Omental fat pad (tissue), 3 donors: ENCODE measurements at regions not wholly inside any gene's neighbourhood (a gene's known extent, or its start where the extent isn't known, plus 50 kb on each side); places are given as distances from the start of the nearest gene placed in this dataset.

Source experiments
- ATAC-seq: fragments of 150-250 bp; one replicate; pipeline ENCODE4 v1.9.1; 2016; ENCODE audit warnings: mild to moderate bottlenecking, moderate library complexity; ENCODE audit not compliant: low FRiP score
- DNase-seq: peaks from one replicate; pipeline ENCODE4 v3.0.0-alpha.2; 2019; ENCODE audit warnings: low spot score
- TF ChIP-seq, protein P1 (sequence below), 3 donors: fragments of 450-650 bp; IDR thresholded peaks; one replicate each; pipeline ENCODE4 v1.5.1; 2016 to 2017; ENCODE audit warnings: antibody characterized with exemption in 3 of 3, mild to moderate bottlenecking in 3 of 3, moderate library complexity in 2 of 3

DNA sequence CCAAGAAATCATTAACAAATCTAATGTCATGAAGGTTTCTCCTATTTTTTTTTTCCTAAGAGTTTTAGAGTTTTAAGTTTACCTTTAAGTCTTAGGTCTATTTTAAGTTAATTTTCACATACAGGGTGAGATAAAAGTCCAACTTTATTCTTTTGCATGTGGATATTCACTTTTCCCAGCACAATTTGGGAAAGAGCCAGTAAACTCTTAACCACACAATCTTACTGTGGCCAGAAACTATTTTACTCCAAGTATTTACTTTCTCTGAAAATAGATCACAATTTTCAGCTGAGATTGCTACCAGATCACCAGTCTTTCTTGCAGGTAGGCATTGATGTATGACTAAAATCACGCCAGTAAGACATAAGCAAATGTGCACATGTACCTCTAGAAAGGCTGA is 728.5 kb downstream of the TNS3 start:
- TF ChIP-seq, protein P1, sequence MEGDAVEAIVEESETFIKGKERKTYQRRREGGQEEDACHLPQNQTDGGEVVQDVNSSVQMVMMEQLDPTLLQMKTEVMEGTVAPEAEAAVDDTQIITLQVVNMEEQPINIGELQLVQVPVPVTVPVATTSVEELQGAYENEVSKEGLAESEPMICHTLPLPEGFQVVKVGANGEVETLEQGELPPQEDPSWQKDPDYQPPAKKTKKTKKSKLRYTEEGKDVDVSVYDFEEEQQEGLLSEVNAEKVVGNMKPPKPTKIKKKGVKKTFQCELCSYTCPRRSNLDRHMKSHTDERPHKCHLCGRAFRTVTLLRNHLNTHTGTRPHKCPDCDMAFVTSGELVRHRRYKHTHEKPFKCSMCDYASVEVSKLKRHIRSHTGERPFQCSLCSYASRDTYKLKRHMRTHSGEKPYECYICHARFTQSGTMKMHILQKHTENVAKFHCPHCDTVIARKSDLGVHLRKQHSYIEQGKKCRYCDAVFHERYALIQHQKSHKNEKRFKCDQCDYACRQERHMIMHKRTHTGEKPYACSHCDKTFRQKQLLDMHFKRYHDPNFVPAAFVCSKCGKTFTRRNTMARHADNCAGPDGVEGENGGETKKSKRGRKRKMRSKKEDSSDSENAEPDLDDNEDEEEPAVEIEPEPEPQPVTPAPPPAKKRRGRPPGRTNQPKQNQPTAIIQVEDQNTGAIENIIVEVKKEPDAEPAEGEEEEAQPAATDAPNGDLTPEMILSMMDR (IDR thresholded peaks at IDR 0.05), result no peak
- DNase-seq (no peak), ATAC-seq (no peak)

DNA sequence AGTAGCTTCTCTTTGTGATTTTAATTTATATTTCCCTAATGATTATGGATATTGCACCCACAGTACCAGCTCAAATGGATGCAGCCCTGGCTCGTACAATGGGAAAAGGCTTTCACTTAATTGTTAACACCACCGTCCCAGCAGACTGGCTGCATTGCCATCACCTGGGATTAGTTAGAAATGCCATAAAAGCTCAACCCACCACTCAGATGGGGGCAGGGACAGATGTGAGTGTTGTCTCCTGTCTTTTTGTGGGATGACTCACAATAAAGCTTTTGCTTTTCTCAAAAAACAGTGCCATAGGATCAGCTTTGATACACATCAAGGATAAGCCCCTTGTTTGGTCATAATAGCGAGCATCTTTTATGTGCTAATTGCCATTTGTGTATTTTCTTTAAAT is 729.1 kb downstream of the TNS3 start:
- TF ChIP-seq, protein P1 (IDR thresholded peaks at IDR 0.05), result no peak
- no peak for DNase-seq
- ATAC-seq, result no peak

DNA sequence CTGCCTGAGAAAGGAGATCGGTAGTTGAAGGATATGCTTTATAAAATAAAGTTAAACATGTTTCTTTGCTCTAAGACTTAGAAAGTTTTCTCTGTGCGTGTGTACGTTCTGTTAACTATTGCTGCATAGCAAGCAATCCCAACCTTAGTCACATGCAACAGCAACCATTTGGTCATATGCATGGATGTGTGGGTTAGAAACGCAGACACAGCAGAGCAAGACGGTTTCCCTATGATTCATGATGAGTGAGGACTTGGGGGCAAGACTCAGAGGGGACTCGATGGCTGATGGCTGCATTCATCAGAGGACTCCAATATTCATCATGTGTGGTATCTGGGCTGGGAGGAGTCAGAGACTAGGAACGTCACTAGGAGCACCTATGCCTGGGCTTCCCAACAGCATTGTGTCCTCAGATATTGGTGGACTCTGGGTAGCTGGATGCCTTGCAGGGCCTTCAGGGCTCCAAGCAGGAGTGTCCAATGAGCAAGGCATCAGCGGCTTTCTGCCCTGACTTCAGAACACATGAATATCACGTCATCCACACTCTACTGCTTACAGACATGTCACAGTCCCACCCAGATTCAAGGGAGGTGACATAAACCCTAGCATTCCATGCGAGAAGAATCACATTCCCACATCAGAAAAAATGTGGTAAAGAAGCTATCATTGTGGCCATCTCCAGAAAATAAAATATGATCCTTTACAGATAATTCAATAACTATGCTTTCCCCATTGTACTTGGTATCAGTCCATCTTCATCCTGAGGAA is 731.2 kb downstream of the TNS3 start:
- no peak for DNase-seq
- TF ChIP-seq, protein P1 (IDR thresholded peaks at IDR 0.05), result no peak
- ATAC-seq, result no peak

DNA sequence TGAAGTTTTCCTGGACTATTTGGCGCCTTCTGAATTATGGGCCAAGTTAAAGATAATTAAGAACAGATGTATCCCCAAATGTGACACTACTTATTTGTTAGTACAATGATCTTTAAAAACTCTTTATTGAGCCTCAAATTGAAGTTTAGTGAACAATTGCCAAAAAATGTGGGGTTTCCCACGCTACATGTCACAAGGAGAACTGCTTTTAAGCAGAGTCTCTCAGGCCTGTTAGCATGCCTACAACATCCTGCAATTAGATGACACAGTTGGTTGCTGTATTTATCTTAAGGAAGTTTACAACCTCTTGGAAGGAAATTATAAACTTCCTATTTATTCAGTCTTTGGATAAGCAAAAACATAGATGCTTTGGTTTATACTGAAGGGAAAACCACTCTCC is 733.0 kb downstream of the TNS3 start:
- DNase-seq (no peak), ATAC-seq (no peak)
- TF ChIP-seq, protein P1 (IDR thresholded peaks at IDR 0.05), result no peak

DNA sequence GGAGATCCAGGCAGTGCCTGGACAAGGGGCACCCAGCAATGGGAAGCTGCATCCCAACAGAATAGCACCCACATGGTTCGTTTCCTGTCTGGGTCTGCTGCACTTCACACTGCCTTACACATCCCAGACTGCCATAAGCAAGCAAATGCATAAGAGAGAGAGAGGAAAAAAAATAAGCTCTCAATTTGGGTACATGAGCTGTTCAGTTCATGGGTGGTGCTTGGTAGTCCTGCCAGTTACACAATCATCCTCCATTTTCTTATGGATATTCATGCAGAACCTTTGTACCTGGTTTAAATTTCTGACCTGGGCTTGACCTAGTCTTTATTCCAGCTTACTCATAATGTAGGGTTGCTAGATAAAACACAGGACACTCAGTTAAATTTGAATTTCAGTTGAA is 733.6 kb downstream of the TNS3 start:
- no peak for DNase-seq
- TF ChIP-seq, protein P1 (IDR thresholded peaks at IDR 0.05), result no peak
- no peak for ATAC-seq

DNA sequence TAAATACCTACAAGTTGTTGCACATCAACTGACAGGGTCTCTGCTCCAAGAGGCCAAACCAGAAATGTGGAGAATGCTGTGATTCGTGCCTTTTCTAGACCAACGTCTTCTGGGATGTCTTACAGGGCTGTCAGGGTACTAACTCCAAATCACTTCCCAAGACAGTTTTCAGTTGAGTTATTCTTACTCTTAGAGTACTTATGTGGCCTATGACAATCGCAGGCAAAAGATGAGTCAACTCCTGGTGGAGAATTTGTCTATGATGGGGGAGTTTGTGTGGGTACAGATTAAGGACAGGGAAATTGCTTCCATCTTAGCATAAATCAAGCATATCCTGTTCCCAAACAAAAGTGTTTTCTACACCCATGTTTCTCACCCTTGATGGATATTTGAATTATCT is 734.8 kb downstream of the TNS3 start:
- no peak for DNase-seq
- TF ChIP-seq, protein P1 (IDR thresholded peaks at IDR 0.05), result no peak
- ATAC-seq, result no peak

DNA sequence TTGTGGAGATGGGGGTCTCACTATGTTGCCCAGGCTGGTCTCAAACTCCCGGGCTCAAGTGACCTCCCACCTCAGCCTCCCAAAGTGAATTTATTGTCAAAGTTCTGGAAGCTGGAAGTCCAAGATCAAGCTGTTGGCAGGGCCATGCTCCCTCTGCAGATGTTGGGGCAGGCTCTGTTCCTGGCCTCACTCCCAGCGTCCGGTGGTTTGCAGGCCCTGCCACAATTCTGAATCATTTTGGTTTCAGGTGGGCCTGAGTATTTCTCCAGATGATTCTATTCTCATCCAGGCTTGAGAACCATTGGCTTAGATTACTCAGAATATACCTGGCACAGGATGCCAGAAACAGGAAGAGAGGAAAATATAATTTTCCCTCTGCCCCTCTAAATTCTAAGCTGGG is 737.4 kb downstream of the TNS3 start:
- ATAC-seq (no peak), DNase-seq (no peak)
- TF ChIP-seq, protein P1 (IDR thresholded peaks at IDR 0.05), result no peak
